ENCODE measurements at regions not wholly inside any gene's neighbourhood (a gene's known extent, or its start where the extent isn't known, plus 50 kb on each side); places are given as distances from the start of the nearest gene placed in this dataset.

- no peak for TF ChIP-seq POLR2A (IDR thresholded peaks at IDR 0.05; ENCODE audit: low read depth)
- TF ChIP-seq CTCF (IDR thresholded peaks at IDR 0.05), result no peak
- TF ChIP-seq POLR2AphosphoS5 (IDR thresholded peaks at IDR 0.05), result no peak
Measured at GRCh38 chr16:51388516-51388951, 237.5 kb upstream of the SALL1 start.
